ENCODE measurements at regions not wholly inside any gene's neighbourhood (a gene's known extent, or its start where the extent isn't known, plus 50 kb on each side); places are given as distances from the start of the nearest gene placed in this dataset.

DNA sequence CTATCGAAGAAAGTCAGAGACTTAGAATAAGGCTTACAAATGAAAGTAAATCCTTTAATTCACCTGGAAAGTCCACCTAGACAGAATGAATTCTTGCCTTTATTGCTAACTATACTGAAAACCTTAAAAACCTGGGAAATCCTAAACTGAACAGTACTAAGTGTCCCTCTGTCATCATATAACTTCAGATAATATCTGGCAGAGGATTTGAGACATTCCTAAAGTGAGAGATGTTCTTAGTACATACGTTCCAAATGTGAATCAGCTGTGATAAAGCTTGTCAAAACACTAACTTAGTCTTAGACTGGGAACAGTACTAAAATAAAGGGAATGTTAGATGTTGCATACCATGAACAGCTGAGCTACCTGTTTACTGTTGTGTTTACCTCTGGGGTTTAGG, 121.7 kb downstream of the TNFSF18 start:
- TF ChIP-seq CTCF (IDR thresholded peaks at IDR 0.05; ENCODE audit: insufficient read depth, low read length, poor library complexity, severe bottlenecking) = no peak
- TF ChIP-seq EZH2phosphoT487 (conservative IDR thresholded peaks at IDR 0.05; ENCODE audit: low read length) = no peak

All from SU-DHL-6 (cell line).